Fibroblast of pulmonary artery (primary cell): ENCODE measurements at regions not wholly inside any gene's neighbourhood (a gene's known extent, or its start where the extent isn't known, plus 50 kb on each side); places are given as distances from the start of the nearest gene placed in this dataset.
A peak's percentile ranks its signal among the peaks of the same experiment; 100 is the strongest.

Experiments used
- DNase-seq: peaks from one replicate; pipeline ENCODE4 v3.0.0-alpha.2; 2010; ENCODE audit warnings: low read depth
- H3K4me3 ChIP-seq: replicated peaks from 2 replicates; pipeline ENCODE4 v1.5.1; 2011; ENCODE audit warnings: low read depth, mild to moderate bottlenecking, control low read depth, low read length, moderate library complexity
- TF ChIP-seq, protein P1 (sequence below): IDR thresholded peaks from 2 replicates; pipeline ENCODE4 v1.5.1; 2011; ENCODE audit warnings: mild to moderate bottlenecking, control low read depth, low read length, inconsistent platforms; ENCODE audit errors: missing control alignments

GRCh38 chr4:126591583-126591982 lies 1041.2 kb upstream of the INTU start:
- TF ChIP-seq, protein P1, sequence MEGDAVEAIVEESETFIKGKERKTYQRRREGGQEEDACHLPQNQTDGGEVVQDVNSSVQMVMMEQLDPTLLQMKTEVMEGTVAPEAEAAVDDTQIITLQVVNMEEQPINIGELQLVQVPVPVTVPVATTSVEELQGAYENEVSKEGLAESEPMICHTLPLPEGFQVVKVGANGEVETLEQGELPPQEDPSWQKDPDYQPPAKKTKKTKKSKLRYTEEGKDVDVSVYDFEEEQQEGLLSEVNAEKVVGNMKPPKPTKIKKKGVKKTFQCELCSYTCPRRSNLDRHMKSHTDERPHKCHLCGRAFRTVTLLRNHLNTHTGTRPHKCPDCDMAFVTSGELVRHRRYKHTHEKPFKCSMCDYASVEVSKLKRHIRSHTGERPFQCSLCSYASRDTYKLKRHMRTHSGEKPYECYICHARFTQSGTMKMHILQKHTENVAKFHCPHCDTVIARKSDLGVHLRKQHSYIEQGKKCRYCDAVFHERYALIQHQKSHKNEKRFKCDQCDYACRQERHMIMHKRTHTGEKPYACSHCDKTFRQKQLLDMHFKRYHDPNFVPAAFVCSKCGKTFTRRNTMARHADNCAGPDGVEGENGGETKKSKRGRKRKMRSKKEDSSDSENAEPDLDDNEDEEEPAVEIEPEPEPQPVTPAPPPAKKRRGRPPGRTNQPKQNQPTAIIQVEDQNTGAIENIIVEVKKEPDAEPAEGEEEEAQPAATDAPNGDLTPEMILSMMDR: no peak
- DNase-seq: no peak
- H3K4me3 ChIP-seq: no peak overlapping the region

GRCh38 chr4:126592088-126592487 lies 1040.7 kb upstream of the INTU start:
- TF ChIP-seq, protein P1: peak; percentile 42
- H3K4me3 ChIP-seq: no peak overlapping the region
- peak; percentile 13 for DNase-seq

- TF ChIP-seq, protein P1: no peak
- no peak for DNase-seq
- no peak overlapping the region for H3K4me3 ChIP-seq
Observed at GRCh38 chr4:126593626-126594025, 1039.1 kb upstream of the INTU start.

DNA sequence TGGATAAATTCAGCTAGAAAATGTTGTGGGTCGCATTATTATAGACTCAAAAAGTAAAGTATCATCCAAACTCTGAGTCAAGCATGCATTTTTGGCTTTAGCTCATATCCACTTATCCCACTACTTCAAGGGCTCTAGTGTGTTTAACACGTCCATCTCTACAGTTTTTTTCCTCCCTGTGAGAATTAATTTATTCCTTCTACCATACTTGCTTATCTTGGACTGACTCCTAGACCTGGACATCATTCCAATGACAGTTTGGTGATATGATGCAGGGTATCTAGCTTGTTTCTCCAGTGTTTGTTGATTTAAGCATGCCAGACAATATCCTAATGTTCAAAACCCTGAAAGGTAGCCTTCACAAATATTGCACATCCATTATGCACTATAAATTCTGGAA lies 1037.1 kb upstream of the INTU start:
- DNase-seq: no peak
- TF ChIP-seq, protein P1: no peak
- no peak overlapping the region for H3K4me3 ChIP-seq

GRCh38 chr4:126599746-126600145 lies 1033.0 kb upstream of the INTU start:
- H3K4me3 ChIP-seq: no peak overlapping the region

DNA sequence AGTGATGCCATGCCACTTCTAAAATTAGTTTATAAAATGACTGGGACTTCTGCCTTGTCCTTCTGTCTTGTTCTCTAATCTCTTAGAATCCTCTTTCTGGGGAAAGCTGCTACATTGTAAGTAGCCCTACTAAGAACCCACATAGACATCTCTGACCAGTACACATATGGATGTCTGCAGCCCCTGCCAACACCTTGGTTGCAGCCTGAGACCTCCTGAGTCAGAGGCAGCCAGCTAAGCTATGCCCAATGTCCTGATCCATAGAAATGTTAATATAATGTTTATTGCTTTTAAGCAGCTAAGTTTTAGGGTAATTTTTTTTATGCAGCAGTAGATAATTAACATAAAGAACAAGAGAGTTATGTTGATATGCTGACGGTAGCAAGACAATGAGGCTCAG lies 1029.5 kb upstream of the INTU start:
- no peak for DNase-seq
- TF ChIP-seq, protein P1: no peak
- H3K4me3 ChIP-seq: no peak overlapping the region

More at GRCh38 chr4:126599746-126600145, 1033.0 kb upstream of the INTU start:
- TF ChIP-seq, protein P1: no peak
- DNase-seq: no peak

GRCh38 chr4:126603825-126604224 lies 1028.9 kb upstream of the INTU start:
- DNase-seq: no peak
- H3K4me3 ChIP-seq: no peak overlapping the region
- TF ChIP-seq, protein P1: no peak
